Ureter (tissue), 1 donor: ENCODE measurements at regions not wholly inside any gene's neighbourhood (a gene's known extent, or its start where the extent isn't known, plus 50 kb on each side); places are given as distances from the start of the nearest gene placed in this dataset.

Experiments
- DNase-seq: peaks from one replicate; pipeline ENCODE4 v3.0.0-alpha.2; 2020; ENCODE audit warnings: low spot score
- donor health status: DM: yes; HTN: yes; CAD: no.

DNA sequence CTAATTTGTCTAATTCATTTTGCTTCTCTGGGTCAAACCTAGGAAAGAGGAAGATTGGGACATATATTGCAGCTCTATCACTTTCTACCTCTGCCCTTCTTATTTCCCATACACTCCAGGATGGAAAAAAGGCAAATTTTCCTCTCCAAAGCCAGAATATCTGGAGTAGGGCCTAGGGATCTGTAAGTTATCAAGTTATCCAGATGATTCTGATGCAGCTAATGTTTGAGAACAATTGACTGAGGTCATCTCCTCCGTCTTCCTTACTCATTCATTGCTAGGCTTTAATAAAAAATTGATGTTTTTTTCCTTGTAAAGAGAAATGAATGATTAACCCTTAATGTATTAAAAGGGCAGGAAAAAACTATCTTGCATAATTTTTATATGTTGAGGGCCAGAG lies 211.9 kb upstream of the GLI3 start:
- DNase-seq: no peak

DNA sequence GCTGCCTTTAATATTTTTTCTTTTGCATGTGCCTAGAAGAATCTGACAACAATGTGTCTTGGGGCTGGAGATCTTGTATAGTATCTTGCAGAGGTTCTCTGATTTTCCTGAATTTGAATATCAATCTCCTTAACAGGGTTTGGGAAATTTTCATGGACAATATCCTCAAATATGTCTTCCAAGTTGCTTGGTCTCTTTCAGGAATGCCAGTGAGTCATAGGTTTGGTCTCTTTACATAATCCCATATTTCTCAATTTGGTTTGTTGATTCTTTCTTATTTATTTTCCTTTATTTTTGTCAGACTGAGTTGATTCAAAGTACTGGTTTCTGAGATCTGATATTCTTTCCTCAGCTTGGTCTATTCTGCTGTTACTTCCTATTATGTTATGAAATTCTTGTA lies 208.7 kb upstream of the GLI3 start:
- DNase-seq: no peak

DNA sequence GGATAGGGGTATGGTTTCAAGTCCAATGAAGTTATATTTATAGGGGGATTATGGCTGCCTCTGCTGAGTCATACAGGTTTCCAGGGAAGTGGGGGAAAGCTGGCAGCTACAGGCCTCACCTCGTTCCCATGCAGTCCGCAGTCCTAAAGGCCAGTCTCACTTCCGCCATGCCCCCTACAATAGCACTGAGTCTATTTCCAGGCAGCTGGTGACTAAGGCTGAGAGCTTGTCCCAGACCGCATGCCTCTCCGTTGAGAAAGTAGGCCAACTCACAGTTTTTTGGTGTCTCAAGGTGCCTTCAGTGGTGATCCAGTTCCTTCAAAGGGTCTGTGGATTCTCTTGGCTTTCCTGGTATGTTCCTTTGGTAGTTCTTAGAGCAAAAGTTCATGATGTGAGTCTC lies 203.9 kb upstream of the GLI3 start:
- no peak for DNase-seq

DNA sequence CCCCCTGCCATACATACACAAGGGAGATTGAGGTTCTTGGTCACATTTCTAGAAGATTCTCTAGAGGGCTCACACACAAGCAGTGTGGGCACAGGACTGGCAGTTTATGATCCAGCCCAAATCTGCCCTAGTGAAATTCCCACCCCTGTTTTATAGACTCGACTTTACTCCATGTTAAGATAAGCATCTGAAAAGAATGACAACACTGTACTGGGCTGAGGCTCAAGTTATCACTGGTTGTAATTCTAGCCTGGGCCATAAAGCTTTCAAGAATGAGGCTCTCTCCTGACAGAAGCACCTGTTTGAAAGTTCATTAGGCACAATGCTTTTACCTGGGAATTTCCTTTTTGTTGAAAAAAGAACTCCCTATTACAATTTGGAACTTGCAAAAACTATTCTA lies 195.6 kb upstream of the GLI3 start:
- no peak for DNase-seq

DNA sequence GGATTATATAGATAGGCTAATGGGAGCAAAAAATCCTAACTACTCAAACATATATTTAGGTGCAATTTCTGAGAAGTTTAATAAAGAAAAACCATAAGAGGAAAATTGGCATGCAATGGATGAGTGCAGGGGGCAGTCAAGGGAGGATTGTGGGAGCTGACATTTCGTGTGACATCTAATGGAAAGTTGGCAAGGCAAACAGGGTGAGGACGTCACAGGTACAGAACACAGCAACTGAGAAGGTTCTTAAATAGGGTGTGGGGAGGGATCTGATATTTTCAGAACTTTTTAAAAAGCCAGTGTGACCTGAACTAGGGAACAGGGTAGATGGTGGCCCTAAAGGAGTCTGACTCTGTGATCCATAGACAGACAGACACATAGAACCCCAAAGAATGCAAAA lies 194.9 kb upstream of the GLI3 start:
- DNase-seq: no peak

DNA sequence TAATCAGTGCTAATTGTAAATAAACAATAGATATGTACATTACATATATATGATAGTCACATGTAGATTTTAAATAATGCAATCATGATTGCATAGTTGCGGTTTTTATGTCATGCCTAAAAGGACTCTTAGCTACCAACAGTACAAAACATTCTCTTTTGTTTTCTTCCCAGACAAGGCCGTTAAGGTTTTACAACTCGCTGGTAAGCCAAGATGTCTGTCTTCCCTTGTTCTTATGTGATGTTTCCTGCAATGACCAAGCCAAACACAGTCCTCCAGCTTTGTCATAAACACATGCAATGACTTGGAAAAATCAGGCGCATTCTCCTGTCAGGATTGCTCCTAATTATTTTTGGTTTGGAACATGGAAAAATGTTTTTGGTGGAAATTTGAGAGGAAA lies 192.3 kb upstream of the GLI3 start:
- DNase-seq: no peak

DNA sequence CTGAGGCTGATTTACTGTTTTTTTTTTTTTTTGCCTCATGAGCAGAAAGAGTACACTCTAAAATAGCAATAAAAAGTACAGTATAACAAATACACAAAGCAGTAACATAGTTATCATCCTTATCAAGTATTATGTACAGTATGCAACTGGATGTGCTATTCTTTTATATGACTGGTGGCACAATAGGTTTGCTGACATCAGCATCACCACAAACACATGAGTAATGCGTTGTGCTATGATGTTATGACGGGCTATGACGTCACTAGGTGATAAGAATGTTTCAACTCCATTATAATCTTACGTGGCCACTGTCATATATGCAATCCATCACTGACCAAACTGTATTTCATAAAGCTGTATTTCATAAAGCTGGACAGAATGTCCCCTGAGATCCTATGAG lies 189.2 kb upstream of the GLI3 start:
- no peak for DNase-seq

DNA sequence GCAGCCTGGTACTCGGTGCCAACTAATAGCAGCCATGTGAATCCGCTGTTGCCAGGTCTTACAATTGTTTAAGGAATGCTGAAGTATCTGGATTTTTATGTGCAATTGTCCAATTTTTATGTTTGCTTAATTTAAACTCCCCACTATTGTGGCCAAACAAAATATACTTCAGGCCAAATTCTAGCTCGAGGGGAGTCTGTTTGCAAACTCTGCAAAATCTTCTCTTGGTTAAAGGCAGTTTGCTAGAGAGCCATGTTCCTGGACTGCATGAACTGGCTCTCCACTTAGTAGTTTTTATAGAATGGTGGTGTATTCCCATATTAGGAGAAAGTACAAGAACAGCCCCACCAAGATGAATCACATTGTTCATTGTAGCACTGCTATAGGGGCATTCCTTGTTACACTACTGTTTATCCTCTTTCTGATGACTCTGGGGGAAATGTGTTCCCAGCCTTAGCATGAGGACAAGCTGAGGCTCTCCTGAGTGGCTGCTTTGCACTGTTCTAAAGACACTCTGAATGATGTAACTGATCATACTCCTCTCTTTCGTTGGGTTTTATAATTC lies 178.0 kb upstream of the GLI3 start:
- DNase-seq: no peak

DNA sequence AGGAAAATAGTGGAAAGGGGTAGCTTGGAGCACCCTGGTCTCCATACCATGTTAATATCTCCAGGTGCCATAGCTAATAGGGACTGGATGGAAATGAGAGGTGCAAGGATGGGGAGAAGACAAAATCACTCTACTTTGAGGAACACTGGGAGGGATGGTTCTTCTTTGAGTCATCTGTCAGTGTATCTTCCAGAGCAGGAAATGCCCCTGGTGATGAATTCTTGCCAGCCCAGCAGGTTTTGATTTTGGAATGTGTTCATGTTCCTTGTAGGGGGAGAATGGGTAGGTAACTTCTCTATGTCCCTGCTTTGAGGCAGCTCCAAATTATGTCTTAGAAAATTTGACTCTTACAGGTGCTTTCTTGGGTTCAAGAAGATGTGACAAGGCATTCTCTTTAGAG lies 177.0 kb upstream of the GLI3 start:
- no peak for DNase-seq

DNA sequence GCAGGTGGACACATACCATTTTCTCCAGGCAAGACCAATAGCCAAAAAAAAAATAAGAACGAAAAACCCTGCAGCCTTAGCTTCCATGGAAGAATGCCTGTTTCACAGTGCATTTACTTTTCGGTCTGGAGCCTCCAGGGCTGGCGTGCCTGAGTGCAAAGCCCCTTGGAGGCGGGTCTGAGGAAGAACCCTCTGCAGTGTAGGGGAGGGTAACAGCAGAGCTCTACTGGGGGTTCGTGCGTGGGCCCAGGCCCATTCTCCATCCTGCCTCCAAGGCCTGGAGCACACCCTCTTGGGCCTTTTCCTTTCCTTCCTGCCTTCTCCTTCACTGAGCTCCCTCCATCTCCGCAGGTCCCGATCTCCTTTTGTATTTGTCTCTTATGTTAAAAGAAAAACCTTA lies 172.3 kb upstream of the GLI3 start:
- no peak for DNase-seq

DNA sequence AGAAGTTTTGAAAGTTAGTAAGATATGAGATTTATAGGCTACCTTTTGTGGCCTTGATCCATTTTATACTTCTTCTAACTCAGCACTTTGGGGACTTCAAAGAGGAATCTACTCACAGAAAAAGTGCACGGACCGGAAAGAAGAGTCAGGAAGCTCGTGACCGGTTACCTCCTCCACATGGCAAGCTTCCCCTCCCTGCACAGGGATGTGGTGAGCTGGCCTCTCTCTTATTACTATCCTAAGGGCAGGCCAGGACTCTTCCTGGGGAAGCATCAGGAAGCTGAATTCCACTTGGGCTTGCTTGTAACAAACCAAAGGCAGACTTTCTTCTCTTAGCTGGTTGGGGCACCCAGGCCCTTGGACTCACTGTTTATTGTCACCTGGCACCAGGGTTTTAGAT lies 170.8 kb upstream of the GLI3 start:
- DNase-seq: no peak

DNA sequence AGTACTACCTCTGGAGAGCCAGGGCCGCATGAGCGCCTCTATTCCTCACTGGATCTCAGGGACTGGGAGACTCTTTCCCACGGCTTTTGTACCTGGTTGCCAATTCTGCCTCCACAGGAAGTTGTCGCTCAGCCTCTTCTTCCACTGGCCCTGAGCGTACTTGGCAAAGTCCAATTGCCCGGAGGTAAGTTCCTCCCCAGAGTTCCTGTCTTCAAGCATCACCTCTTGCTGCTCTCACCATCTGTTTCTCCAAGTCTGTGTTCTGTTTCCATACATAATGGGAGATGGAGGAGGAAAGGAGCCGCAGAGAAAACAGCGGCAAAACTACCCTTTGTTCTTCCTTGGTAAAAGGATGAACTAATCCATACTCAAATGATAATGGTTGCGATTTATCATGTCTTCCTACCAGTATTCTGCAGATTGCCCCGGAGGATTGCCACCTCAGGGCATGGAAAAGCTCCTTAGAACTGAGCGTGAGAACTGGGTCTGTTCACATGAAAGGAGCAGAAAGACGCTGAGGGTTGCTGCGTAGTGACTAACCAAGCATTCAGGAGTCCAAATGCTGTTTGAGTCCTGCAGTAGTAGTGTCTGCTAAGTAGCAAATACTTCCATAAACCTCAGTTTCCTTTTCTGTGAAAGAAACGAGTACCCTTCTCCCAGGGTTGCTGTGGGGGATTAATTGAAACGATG lies 170.2 kb upstream of the GLI3 start:
- no peak for DNase-seq

DNA sequence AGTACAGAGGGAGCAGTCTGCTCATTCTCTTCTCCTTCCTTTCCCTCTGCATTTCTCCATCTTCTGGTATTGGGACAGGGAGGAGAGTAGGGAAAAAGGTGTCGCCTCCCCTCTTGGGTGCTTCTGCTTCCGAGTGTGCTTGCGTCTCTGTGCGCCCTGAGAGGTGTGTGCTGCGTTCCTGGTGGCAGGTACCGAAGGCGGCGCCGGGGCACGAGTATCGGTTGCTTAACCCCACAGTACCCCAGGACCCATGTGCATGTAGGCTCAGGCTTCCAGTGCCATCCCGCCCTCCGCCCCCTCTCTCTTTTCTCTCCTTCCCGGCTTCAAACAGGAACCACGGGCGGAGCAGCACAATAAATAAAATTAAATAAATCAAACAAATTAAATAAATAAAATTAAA lies 169.3 kb upstream of the GLI3 start:
- no peak for DNase-seq

DNA sequence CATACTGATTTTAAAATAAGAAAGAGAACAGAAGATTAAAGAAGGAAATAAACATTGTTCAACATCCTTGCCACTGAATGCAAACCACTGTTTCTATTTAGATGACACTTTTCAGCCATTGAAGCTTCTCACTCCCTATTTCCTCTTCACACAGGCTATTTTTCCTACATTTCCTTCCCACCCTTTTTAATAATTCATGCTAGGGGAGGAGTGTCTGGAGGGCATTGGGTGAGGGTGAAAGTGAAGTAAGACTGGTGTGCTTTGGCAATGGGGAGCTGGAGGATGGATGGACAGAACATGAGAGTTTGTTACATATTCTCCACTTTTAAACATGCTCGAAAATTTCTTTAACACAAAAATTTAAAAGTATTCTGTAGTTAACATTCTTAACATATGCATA lies 168.8 kb upstream of the GLI3 start:
- no peak for DNase-seq

DNA sequence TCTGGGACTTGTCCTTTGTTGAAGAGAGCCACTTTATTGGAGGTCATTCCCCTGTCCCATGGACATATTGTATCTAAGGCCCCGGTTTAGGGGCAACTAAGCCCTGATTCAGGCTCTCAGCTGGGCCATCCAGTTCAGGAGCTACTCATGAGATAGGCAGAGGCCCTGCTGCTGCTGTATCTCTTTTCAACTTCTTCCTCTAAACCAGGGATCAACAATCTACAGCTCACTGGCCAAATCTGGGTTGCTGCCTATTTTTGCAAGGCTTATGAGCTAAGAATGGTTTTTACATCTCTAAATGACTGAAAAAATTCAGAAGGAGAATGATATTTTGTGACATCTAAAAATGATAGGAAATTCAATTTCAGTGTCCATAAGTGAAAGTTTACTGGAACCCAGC lies 166.8 kb upstream of the GLI3 start:
- no peak for DNase-seq

DNA sequence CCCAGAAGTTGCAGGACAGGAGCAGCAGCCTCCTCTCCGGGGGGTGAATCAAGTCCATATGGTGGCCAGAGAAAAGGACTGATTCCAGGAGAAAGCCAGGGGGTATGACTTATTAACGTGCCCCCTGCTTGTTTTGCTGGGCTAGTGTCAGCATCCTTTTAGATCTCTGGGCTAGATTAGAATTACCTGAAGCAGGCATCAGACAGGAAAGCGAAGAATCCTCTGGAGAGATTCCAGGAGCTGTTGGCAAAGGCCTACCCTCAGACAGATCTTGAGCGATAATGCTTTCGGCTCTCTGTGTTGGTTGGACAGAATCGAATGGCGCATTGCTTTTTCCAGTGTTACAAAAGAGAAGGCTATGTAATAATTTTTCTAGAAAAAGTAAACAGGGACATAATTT lies 164.0 kb upstream of the GLI3 start:
- DNase-seq: no peak

DNA sequence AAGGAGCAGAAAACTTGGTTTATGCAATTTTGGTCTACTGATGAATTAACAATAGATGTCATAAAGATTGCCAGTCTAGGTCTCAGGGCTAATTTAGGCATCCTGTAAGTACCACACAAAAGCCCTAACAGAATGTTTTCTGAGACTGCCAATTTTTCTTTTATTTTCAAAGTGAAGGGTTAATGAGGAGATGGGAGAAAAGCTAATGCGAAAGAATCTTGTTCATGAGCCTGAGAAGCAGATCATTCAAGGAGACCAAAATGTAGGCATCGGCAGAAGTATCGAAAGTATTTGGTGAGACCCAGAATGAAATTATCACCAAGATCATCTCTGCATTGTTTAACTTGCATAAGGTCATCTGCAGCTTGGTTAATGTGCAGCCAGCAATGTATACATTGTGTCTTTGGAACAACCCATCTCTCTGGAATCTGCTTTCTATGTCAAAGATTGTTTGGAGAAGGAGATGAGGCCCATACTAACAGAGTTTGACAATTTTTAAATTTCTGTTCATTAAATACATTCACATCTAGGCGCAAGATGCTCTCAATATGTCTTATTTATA lies 163.3 kb upstream of the GLI3 start:
- no peak for DNase-seq

DNA sequence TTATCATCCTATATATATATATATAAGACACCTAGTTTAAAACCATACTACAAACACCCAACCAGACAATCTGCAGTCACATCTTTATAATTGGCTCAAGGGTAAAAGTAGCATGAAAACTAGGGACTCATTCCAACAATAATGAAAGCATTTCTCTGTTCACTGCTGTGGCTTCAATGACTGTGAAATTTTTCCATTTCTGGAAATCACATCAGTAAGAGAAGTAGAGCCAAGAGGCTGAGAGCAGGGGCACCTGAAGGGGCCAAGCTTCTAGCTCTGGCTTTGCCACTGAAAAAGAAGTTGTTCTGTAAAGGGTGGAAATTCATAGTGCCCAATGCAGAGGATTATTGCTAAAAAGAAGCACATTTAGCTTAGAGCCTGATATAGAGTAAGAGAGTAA lies 158.6 kb upstream of the GLI3 start:
- DNase-seq: no peak

DNA sequence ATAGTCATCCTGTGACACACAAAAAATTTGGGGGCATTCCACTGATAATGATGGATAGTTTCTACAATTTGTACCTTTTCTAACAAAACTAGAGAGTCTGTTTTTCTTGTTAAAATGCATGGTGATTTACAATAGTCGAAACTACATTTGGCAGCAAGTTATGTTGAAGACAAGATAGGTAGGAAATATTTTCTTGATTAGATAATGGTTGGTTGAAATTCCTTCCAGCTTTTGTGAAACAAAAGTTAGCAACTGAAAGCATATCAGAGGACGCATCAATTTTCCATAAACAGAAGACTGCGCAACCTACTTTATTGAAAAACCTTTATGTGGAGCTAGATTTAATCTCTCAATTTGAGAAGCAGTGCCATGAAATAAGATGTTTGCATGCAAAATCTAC lies 155.8 kb upstream of the GLI3 start:
- DNase-seq: no peak

DNA sequence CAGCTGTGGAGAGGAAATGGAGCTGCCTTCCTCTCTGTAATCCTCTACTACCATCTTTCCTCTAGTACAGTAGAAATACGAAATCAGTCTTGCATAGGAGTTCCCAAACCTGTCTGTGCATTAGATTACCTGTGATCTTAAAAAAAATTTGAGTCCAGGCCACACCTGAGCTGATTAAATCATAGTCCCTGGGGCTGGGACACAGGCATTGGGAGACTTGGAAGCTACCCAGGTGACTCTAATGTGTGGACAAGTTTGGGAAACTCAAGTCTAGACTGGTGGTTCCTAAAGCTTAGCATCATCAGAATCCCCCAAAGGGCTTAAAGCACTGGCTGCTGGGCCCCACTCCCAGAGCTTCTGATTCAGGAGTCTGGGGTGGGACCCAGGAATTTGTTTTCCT lies 152.7 kb upstream of the GLI3 start:
- no peak for DNase-seq

DNA sequence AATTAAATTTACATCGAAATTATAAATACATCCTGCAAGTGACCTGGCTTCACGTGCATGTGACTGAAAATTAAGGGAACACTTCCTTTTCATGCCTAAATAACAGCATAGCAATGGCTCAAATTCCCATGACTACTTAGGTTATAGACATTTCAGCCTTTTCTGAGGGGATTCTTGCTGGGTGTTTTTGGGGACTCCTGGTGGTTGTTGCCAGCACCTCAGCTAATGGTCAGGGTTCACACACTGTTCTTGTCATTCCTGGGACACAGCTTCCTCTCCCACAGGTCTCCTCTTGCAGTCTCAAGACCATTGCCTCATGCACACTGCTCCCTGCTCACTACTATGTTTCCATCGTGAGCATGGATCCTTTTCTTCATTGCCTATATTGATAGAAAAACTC lies 148.9 kb upstream of the GLI3 start:
- no peak for DNase-seq

DNA sequence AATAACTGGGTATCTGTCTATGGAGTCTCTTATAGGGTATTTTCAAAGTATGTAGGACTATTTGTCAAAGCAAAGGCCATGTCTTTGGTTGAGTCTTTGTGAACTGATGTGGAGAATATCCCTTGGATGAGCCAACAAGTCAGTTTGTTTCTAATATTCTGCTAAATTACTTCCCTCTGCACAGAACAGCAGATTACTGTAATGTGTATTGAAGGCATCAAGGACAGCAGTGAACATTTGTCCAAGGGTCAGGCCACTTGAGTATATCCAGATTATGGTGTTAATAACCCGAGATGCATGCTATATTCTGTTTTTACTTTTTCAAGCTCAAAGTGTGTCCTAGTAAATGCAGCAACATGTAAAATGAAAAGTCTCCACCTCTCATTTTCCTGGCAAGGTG lies 144.2 kb upstream of the GLI3 start:
- no peak for DNase-seq

DNA sequence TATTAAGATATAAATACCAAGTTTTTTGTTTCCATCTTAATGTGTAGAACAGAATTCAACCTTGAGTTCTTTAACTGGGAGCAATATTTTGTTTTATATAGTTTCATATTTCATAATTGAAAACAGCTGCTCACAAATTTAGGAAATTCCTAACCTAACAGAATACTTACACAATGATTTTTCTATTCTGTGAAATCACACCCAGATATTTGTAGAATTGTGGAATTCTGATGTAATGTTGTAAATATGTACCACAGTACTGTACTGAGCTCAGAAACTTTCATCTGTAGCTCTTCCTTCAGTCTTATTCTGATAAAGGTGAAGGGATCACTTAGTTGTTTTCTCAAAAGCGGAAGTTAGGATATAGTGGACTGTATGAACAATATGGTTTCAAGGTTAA lies 143.4 kb upstream of the GLI3 start:
- no peak for DNase-seq

DNA sequence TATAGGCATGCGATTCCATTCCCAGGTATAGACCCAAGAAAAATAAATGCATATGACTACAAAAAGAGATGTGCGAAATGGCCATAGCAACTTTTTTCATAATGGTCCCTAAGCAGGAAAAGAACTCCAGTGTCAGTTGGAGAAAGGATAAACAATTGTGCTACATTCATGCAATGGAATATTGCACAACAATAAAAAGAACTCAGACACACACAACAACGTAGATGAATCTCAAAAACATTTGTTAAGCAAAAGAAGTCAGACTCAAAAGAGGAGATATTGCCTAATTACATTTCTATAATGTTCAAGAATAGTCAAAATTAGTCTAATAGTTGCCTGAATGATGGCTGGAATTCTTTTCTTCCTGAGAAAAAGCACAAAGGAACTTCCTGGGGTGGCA lies 141.1 kb upstream of the GLI3 start:
- DNase-seq: no peak
